NK-92 treated with Interleukin-12 subunit alpha and Interleukin-12 subunit beta, amount 100 ng/mL, for 24 hours (cell line): ENCODE measurements at regions not wholly inside any gene's neighbourhood (a gene's known extent, or its start where the extent isn't known, plus 50 kb on each side); places are given as distances from the start of the nearest gene placed in this dataset.

Source experiments
- DNase-seq: peaks from one replicate; lab custom pipeline; 2025; lab: John Stamatoyannopoulos, UW

- DNase-seq: no peak
Observed at GRCh38 chr18:56221195-56222065, 417.0 kb downstream of the TXNL1 start.

- no peak for DNase-seq
Observed at GRCh38 chr18:56217406-56217805, 421.0 kb downstream of the TXNL1 start.

- DNase-seq: no peak
Observed at GRCh38 chr18:56214706-56215105, 423.7 kb downstream of the TXNL1 start.

GRCh38 chr18:56210520-56210919, 427.9 kb downstream of the TXNL1 start:
- DNase-seq: no peak

GRCh38 chr18:56207989-56208388, 430.4 kb downstream of the TXNL1 start:
- no peak for DNase-seq

- DNase-seq: no peak
Observed at GRCh38 chr18:56204052-56204451, 434.3 kb downstream of the TXNL1 start.

GRCh38 chr18:56202678-56203077, 435.7 kb downstream of the TXNL1 start:
- no peak for DNase-seq

- no peak for DNase-seq
Observed at GRCh38 chr18:56200381-56200911, 437.9 kb downstream of the TXNL1 start.

- DNase-seq: no peak
Observed at GRCh38 chr18:56199580-56200330, 438.6 kb downstream of the TXNL1 start.

- DNase-seq: no peak
Observed at GRCh38 chr18:56197241-56197859, 441.0 kb downstream of the TXNL1 start.

- DNase-seq: no peak
Observed at GRCh38 chr18:56196495-56197225, 441.7 kb downstream of the TXNL1 start.

- DNase-seq: no peak
Observed at GRCh38 chr18:56191334-56191733, 447.1 kb downstream of the TXNL1 start.

- no peak for DNase-seq
Observed at GRCh38 chr18:56189615-56190014, 448.8 kb downstream of the TXNL1 start.

- no peak for DNase-seq
Observed at GRCh38 chr18:56188529-56189275, 449.7 kb downstream of the TXNL1 start.

GRCh38 chr18:56186319-56186718, 452.1 kb downstream of the TXNL1 start:
- DNase-seq: no peak

- no peak for DNase-seq
Observed at GRCh38 chr18:56185126-56185525, 453.3 kb downstream of the TXNL1 start.

- DNase-seq: no peak
Observed at GRCh38 chr18:56176751-56177150, 461.6 kb downstream of the TXNL1 start.

GRCh38 chr18:56175330-56176001, 462.9 kb downstream of the TXNL1 start:
- no peak for DNase-seq

- no peak for DNase-seq
Observed at GRCh38 chr18:56173542-56174220, 464.7 kb downstream of the TXNL1 start.

GRCh38 chr18:56172527-56172926, 465.9 kb downstream of the TXNL1 start:
- no peak for DNase-seq
